ENCODE measurements at regions not wholly inside any gene's neighbourhood (a gene's known extent, or its start where the extent isn't known, plus 50 kb on each side); places are given as distances from the start of the nearest gene placed in this dataset.
"Not testable (repeated sequence)": the region's sequence is repeated elsewhere in the genome, so short reads cannot be mapped to it uniquely, and the experiment has no call there.

- no peak for DNase-seq (ENCODE audit: low read depth)
Measured at GRCh38 chr1:157460381-157460780, 91.9 kb downstream of the FCRL5 start.

- DNase-seq (ENCODE audit: low read depth): no peak
Measured at GRCh38 chr1:157457279-157457678, 95.0 kb downstream of the FCRL5 start.

- DNase-seq (ENCODE audit: low read depth): no peak
Measured at GRCh38 chr1:157455318-157455717, 97.0 kb downstream of the FCRL5 start.

GRCh38 chr1:157450106-157450505 is 102.2 kb downstream of the FCRL5 start:
- DNase-seq (ENCODE audit: low read depth): no peak

GRCh38 chr1:157448636-157449035 is 103.7 kb downstream of the FCRL5 start:
- no peak for DNase-seq (ENCODE audit: low read depth)

- not testable (repeated sequence) for DNase-seq (ENCODE audit: low read depth)
Measured at GRCh38 chr1:157446356-157446755, 106.0 kb downstream of the FCRL5 start.

- not testable (repeated sequence) for DNase-seq (ENCODE audit: low read depth)
Measured at GRCh38 chr1:157445616-157446140, 106.6 kb downstream of the FCRL5 start.

- no peak for DNase-seq (ENCODE audit: low read depth)
Measured at GRCh38 chr1:157442065-157442464, 110.2 kb downstream of the FCRL5 start.

- DNase-seq (ENCODE audit: low read depth): no peak
Measured at GRCh38 chr1:157439302-157439954, 112.9 kb downstream of the FCRL5 start.

GRCh38 chr1:157438613-157439012 is 113.7 kb downstream of the FCRL5 start:
- peak; percentile 9 for DNase-seq (ENCODE audit: low read depth)

GRCh38 chr1:157438146-157438545 is 114.2 kb downstream of the FCRL5 start:
- peak; percentile 26 for DNase-seq (ENCODE audit: low read depth)

- no peak for DNase-seq (ENCODE audit: low read depth)
Measured at GRCh38 chr1:157437296-157437695, 115.0 kb downstream of the FCRL5 start.

- peak; percentile 58 for DNase-seq (ENCODE audit: low read depth)
Measured at GRCh38 chr1:157431751-157432150, 120.6 kb downstream of the FCRL5 start.

GRCh38 chr1:157429601-157430240 is 122.6 kb downstream of the FCRL5 start:
- DNase-seq (ENCODE audit: low read depth): peak; percentile 77

GRCh38 chr1:157423764-157424163 is 128.6 kb downstream of the FCRL5 start:
- DNase-seq (ENCODE audit: low read depth): not testable (repeated sequence)

GRCh38 chr1:157419845-157420542 is 132.3 kb downstream of the FCRL5 start:
- no peak for DNase-seq (ENCODE audit: low read depth)

- DNase-seq (ENCODE audit: low read depth): no peak
Measured at GRCh38 chr1:157418659-157419058, 133.7 kb downstream of the FCRL5 start.

GRCh38 chr1:157418231-157418630 is 134.1 kb downstream of the FCRL5 start:
- DNase-seq (ENCODE audit: low read depth): no peak

- no peak for DNase-seq (ENCODE audit: low read depth)
Measured at GRCh38 chr1:157415661-157416060, 136.7 kb downstream of the FCRL5 start.

GRCh38 chr1:157412308-157412707 is 140.0 kb downstream of the FCRL5 start:
- DNase-seq (ENCODE audit: low read depth): no peak

GRCh38 chr1:157411769-157412168 is 140.5 kb downstream of the FCRL5 start:
- no peak for DNase-seq (ENCODE audit: low read depth)

GRCh38 chr1:157411064-157411463 is 141.3 kb downstream of the FCRL5 start:
- DNase-seq (ENCODE audit: low read depth): no peak

GRCh38 chr1:157410457-157410856 is 141.9 kb downstream of the FCRL5 start:
- DNase-seq (ENCODE audit: low read depth): no peak
